Adrenal gland (tissue), 9 donors: ENCODE measurements at regions not wholly inside any gene's neighbourhood (a gene's known extent, or its start where the extent isn't known, plus 50 kb on each side); places are given as distances from the start of the nearest gene placed in this dataset.

ENCODE experiments used
- DNase-seq, 7 donors: peaks; one replicate each; pipeline ENCODE4 v3.0.0-alpha.2; 2019 to 2020
- H3K27ac ChIP-seq, 5 donors: fragments of 200-600 bp; sonication (generic) in 4 of 5; 1 replicate in 3 of 5; 2 replicates in 2 of 5; pipeline versions ENCODE4 v1.5.1 to v1.8.0; 2016 to 2020; ENCODE audit warnings: mild to moderate bottlenecking in 1 of 5
- H3K27me3 ChIP-seq: fragments of 200-600 bp; 2 replicates; pipeline ENCODE4 v1.8.0; 2021
- H3K36me3 ChIP-seq, 2 donors: fragments of 200-600 bp; replicated peaks in 1 of 2; 1 replicate in 1 of 2; 2 replicates in 1 of 2; pipeline versions ENCODE4 v1.5.1 to v1.8.0; 2018 to 2022
- H3K4me1 ChIP-seq, 2 donors: fragments of 200-600 bp; replicated peaks in 1 of 2; 1 replicate in 1 of 2; 2 replicates in 1 of 2; pipeline versions ENCODE4 v1.5.1 to v1.8.0; 2018 to 2021
- H3K4me3 ChIP-seq, 4 donors: fragments of 200-600 bp; sonication (generic) in 3 of 4; one replicate each; pipeline ENCODE4 v1.5.1; 2016 to 2018
- H3K9me3 ChIP-seq, 3 donors: fragments of 200-600 bp; sonication (generic) in 1 of 3; replicated peaks in 1 of 3; 1 replicate in 2 of 3; 2 replicates in 1 of 3; pipeline versions ENCODE4 v1.5.1 to v1.8.0; 2016 to 2021
- CTCF ChIP-seq, 6 experiments: fragments of 450-650 bp in 4 of 6; fragments of 200-600 bp in 2 of 6; sonication (generic) in 1 of 6; IDR thresholded peaks; 1 replicate in 5 of 6; 2 replicates in 1 of 6; pipeline versions ENCODE4 v1.5.1 to v1.8.0; 2016 to 2021; ENCODE audit warnings: antibody characterized with exemption in 6 of 6, mild to moderate bottlenecking in 2 of 6, moderate library complexity in 1 of 6
- POLR2A ChIP-seq, 2 donors: fragments of 450-650 bp; IDR thresholded peaks; one replicate each; pipeline ENCODE4 v1.6.1; 2017; ENCODE audit warnings: antibody characterized with exemption in 2 of 2, mild to moderate bottlenecking in 2 of 2, moderate library complexity in 1 of 2
- WGBS, 4 donors: extraction: QIAGEN DNeasy Blood & Tissue Kit in 2 of 4; methylation state at CpG; one replicate each; pipeline versions ENCODE4 v1.1.5 to v1.1.7; 2013 to 2017; 5-methylcytosine and 5-hydroxymethylcytosine counted together
- intact Hi-C, 2 donors: fragments of 100-400 bp; cut with DNase I; formaldehyde crosslinking; loops; one replicate each; pipeline versions ENCODE4 v1.14.1 to v1.15.0; 2022 to 2023
- donor health status: healthy with polysubstance abuse.
- donor health status: Bipolar disorder and iron deficiency.
- donor health status: DM: yes; HTN: yes; CAD: no.
- donor health status: DM: no; HTN: no; CAD: no.
- donor health status: DM: no; HTN: no; CAD: no.

DNA sequence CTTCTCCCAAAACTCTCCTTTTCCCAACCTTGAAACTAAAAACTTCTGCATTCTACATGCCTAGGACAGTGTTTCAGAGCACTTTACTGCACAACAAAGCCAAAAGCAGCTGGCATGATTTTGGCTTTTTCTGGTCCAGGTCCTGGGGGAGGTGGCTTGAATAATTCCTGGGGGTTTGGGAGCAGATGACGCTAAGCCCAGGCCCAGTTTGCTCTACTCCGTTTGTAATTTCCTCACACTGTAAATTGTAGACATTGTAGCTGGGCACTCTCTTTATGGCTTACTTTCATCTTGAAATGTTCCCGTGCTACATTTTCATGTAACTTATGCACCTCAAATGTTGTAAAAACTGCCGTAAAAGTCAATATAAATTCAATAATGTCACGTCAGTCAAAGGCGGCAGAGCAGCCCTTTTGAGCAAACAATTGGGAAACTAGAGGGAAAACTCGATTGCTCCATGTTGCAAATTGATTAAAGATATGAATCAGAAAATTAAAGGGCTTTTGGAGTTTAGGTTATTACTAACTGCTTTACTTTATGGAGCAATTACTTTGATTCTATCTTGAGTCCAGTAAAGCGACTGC is 373.2 kb upstream of the SLC14A2 start:
- Histone ChIP-seq H3K9me3 (no peaks in the 10 kb centered on the region), H3K27ac (no peak overlapping the region), H3K36me3 (no peaks in the 10 kb centered on the region), H3K27me3 (no peaks in the 10 kb centered on the region), H3K4me3 (no peak overlapping the region), H3K4me1 (no peaks in the 10 kb centered on the region)
- no peak for TF ChIP-seq CTCF (IDR thresholded peaks at IDR 0.05)
- TF ChIP-seq POLR2A (IDR thresholded peaks at IDR 0.05): no peak
- DNase-seq: no peak
- intact Hi-C loops: no loop called here
- 83 to 90% (median 84%) methylated on average over 8 of the region's 8 CpGs for WGBS, 4 donors

GRCh38 chr18:45243340-45244110 is 371.8 kb upstream of the SLC14A2 start:
- peaks cover 0 to 8% of the 10 kb centered on the region in 2 donors for H3K4me1 ChIP-seq
- no peaks in the 10 kb centered on the region for H3K27me3 ChIP-seq
- intact Hi-C loops: no loop called here

GRCh38 chr18:45245091-45245511 is 370.2 kb upstream of the SLC14A2 start:
- Histone ChIP-seq H3K4me1 (peaks cover 0 to 10% of the 10 kb centered on the region in 2 donors), H3K27me3 (no peaks in the 10 kb centered on the region), H3K36me3 (no peaks in the 10 kb centered on the region), H3K27ac (no peak overlapping the region), H3K9me3 (no peaks in the 10 kb centered on the region), H3K4me3 (no peak overlapping the region)
- no peak for DNase-seq
- intact Hi-C loops: no loop called here
- TF ChIP-seq CTCF (IDR thresholded peaks at IDR 0.05) (no peak), POLR2A (IDR thresholded peaks at IDR 0.05) (no peak)
- WGBS, 4 donors: 65 to 81% (median 77%) methylated on average over 1 of the region's 1 CpG

More at GRCh38 chr18:45243340-45244110, 371.8 kb upstream of the SLC14A2 start:
- WGBS, 4 donors: 74 to 89% (median 83%) methylated on average over 6 to 7 of the region's 7 CpGs
- Histone ChIP-seq H3K36me3 (no peaks in the 10 kb centered on the region), H3K27ac (no peak overlapping the region), H3K9me3 (no peaks in the 10 kb centered on the region), H3K4me3 (no peak overlapping the region)
- TF ChIP-seq CTCF (IDR thresholded peaks at IDR 0.05): no peak
- TF ChIP-seq POLR2A (IDR thresholded peaks at IDR 0.05): no peak
- DNase-seq: no peak

- TF ChIP-seq POLR2A (IDR thresholded peaks at IDR 0.05) (no peak), CTCF (IDR thresholded peaks at IDR 0.05) (no peak)
- Histone ChIP-seq H3K27ac (peak overlapping the region in 2 of 5 donors; percentile 68 to 89), H3K4me1 (peaks cover 0 to 20% of the 10 kb centered on the region in 2 donors), H3K4me3 (no peak overlapping the region), H3K9me3 (no peaks in the 10 kb centered on the region), H3K27me3 (no peaks in the 10 kb centered on the region), H3K36me3 (no peaks in the 10 kb centered on the region)
- peak in 4 of 7 donors; percentile 9 to 42 (median 21) for DNase-seq
- intact Hi-C loops: no loop called here
- WGBS, 4 donors: 44 to 56% (median 52%) methylated on average over 6 of the region's 6 CpGs
These were observed 366.9 kb upstream of the SLC14A2 start for GRCh38 chr18:45248240-45248903.
